Amniotic epithelial cell (primary cell): ENCODE measurements at regions not wholly inside any gene's neighbourhood (a gene's known extent, or its start where the extent isn't known, plus 50 kb on each side); places are given as distances from the start of the nearest gene placed in this dataset.
"Not testable (repeated sequence)": the region's sequence is repeated elsewhere in the genome, so short reads cannot be mapped to it uniquely, and the experiment has no call there.

Experiments
- DNase-seq: peaks from one replicate; pipeline ENCODE4 v3.0.0-alpha.2; 2010; ENCODE audit warnings: low read depth

DNA sequence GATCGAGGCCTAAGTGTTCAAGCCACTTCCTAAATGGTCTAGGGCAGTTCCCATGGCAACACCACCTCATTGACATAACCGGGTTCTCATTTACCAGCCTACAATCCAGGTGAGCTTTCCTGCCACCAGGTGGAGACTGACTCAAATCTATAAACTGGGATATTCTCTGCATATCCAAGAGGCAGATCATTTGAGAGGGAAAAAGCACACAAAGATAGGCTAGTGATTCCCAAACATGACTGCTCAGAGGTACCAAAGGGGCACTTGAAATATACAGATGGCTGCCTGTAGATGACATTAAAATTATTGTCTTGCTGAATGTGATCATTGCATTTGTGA is 141.3 kb upstream of the PROK2 start:
- peak; percentile 14 for DNase-seq

DNA sequence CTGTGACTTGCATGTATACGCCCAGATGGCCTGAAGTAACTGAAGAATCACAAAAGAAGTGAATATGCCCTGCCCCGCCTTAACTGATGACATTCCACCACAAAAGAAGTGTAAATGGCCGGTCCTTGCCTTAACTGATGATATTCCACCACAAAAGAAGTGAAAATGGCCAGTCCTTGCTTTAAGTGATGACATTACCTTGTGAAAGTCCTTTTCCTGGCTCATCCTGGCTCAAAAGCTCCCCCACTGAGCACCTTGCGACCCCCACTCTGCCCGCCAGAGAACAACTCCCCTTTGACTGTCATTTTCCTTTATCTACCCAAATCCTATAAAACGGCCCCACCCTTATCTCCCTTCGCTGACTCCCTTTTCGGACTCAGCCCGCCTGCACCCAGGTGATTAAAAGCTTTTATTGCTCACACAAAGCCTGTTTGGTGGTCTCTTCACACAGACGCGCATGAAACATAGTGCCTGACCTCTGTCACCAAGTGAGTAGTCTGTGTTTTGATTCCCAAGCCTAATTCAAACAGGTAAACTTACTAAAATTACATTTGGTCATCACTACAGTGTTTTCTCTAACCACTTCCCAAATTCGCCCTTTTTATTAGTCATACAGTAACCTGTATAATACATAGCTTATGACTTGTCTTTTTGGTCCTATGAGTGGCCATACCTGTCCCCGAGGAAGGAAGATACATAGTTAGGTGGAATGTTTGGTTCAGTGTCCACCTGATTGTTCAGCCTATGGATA is 140.7 kb upstream of the PROK2 start:
- DNase-seq: not testable (repeated sequence)

DNA sequence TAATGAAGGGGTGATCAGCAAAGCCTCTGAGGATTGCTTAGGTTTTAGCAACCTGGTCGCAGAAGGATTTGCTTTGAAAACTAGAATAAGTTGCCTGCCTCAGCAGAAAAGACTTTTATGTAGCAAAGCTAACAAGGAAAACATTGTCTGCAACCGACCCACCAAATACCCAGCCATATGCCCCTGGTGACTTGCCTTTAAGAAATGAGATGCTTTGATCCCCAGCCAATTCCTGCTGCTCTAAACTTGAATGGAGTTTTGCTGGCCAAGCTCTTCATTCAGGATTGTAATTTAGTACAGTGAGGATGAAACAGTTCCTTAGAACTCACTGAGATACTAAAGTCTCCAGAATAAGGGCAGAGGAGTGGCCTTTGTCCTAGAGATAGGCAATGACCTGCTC is 139.8 kb upstream of the PROK2 start:
- no peak for DNase-seq

DNA sequence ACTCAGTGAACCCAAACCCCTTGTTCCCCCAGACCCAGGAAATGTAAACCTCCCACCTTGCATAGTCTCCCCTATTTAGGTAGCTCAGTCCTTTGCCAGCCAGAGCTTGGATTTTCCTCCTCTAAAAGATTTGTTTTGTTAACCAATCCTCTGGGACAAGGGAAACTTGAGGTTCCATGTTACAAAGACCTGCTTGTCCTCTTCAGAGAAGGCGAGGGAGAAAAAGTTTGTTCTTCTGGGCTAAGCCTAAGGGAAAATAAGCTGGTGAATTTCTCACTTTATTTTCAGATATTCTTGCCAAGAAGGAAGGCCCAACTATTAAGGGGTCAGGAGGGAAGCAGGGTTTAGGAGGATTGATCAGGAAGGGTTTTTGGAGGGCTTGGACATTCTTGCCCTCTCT is 136.1 kb upstream of the PROK2 start:
- no peak for DNase-seq

DNA sequence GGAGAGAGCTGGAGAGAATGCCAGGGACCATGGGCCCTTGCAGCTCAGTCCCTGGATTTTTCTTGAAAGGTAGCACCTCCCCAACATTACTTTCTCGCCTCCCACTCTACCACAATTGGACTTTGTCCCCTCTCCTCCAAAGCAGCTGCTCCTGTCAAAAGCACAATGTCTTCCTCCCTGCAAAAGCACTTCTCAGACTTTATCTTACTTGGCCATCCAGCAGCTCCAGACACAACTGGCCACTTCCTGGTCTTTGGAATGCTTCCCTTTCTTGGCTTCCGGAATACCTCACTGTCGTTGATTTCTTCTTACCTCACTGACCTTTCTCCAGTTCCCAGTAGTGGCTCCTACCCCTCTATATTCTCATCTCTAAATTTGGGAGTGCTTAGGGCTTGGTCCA is 134.6 kb upstream of the PROK2 start:
- DNase-seq: no peak

DNA sequence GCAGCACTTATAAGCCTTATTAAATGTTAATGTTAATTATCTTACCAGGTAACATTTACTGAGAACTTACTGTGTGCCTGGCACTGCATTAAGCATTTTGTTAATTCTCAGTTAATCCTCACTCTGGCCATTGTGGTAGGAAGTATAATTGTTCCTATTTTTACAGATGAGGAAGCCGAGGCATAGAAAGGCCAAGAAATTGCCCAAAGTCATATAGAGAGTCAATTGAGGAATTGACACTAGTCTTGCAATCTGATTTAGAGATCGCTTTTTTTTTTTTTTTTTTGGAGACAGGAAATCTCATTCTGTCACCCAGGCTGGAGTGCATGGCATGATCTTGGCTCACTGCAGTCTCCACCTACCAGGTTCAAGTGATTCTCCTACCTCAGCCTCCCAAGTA is 132.6 kb upstream of the PROK2 start:
- no peak for DNase-seq

DNA sequence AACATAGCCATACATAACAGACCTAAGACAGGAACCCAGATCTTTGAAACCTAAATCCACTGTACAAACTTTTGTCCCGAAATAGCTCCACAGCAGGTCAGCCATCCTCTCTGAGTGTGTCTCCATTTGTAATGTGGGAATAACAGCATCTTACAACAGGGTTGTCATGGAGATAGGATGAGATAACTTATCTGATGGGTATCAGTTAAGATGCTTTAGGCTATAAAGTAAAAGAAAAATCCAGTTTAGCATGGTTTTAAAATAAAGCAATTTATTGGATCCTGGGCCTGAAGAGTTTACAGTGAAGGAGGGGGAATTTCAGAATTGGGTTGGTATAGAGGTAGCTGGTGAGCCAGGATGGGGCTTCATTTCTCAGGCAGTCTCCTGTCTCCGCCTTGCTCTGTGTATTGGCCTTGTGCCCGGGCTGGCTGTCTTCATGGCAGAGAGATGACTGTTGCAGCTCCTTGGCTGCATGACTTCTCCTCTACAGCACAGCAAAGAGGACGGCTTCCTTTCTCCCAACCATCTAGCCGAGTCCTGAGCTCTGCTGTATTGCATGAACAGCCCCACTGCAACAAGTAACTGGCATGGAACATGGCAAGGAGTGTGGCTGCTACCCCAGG is 131.9 kb upstream of the PROK2 start:
- peak; percentile 54 for DNase-seq

DNA sequence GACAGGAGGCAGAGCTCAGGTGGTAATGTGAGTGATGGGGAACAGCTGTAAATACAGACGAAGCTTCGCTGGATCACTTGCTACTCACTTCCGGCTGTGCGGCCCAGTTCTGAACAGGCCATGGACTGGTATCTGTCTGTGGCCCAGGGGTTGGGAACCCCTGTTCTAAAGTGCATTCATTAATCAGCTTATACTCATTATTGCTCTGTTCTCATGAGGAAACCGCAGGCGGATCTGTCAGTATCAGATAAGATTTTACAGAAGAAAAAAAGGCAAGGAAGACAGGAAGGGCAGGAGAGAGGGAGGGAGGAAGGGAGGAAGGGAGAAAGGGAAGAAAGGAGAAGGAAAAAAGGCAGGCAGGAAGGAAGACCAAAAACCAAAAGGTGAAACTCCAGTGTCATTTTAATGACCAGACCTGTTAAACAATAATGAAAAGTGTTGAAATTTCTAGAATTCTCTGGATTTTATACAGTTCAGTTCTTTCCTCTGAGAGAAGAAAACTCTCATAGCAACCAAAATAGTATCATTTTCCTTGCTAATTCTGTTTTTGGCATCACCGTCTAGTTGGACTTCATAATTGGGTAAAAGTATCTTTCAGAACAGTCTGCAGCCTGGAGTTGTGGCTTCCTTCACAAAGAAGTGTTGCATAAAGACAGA is 128.0 kb upstream of the PROK2 start:
- peak; percentile 14 for DNase-seq

DNA sequence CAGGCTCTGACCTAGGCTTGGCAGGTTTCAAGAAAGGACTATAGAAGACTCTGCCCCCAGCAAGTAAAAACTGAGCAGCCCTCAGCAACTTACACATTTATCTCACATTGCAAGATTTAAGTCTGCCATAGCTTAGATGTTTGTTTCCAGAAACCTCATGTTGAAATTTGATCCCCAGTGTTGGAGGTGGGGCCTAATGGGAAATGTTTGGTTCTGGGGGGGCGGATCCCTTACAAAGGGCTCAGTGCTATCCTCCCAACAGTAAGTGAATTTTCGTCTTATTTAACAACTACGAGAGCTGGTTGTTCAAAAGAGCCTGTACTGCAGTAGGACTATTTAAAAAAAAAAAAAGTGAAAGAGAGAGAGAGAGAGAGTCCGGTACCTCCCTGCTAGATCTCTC is 125.2 kb upstream of the PROK2 start:
- DNase-seq: no peak

DNA sequence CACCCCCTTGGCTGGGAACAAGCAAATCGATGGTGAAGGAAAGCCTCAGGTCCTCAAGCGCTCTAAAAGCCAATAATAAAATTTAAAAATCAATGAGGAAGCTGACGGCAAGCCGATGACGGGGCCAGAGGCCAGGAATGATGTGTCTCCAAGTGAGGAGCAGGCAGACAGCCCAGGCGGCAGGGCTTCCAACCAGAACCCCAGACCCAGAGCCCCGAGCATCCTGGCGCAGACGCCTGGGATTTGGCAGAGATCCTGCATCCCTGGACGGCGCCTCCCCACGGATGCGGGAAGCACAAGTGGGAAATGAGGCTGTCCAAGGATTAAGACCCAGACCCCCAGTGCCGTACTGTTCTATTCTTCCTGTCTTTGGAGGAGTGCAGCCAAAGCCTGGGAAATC is 123.0 kb upstream of the PROK2 start:
- DNase-seq: no peak

DNA sequence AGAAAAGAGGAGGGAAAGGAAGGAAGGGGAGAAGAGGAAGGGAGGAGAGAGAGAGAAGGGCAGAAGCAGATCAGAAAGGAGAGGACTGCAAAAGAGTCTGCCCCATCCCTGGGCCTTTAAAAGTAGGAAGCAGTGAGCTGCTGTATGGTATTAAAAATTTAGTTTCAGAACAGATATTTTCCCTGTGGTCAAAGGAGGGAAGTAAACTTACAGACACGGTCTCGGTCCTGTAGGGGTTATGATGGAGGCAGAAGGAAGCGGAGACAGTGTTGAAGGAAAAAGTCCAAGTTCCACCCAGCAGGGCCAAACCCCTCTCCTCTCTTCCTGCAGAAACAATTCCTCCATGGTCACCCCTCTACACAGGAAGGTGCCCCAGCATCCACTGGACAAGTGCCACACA is 122.0 kb upstream of the PROK2 start:
- no peak for DNase-seq

DNA sequence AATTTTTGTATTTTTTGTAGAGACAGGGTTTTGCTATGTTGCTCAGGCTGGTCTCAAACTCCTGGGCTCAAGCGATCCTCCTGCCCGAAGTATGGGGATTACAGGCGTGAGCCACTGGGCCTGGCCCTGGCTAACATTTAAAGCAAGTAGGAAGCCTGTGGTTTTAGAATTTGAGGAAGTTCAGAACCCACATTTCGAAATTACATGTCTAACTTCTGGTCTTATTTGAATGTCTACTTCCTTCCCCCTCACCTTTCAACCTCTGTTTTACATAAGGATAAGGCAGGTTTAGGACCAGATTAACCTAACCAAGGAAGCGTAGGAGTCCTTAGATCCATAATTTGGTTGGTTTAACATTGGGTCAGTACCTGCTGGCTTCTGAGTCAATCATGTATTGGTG is 120.5 kb upstream of the PROK2 start:
- DNase-seq: no peak

DNA sequence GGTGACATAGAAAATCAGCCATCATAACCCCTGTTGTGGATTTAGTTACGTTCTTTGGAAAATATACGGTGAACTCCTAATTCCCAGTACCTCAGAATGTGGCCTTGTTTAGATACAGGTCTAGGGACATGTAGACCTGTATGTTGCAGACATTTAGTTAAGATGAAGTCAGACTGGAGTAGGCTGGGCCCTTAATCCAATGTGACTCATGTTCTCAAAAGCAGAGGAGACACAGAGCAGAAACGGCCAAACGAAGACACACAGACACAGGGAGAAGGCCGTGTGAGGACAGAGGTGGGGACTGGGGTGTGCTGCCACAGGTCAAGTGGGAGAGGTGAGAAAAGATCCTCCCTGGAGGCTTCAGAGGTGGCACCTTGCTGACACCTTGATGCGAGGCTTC is 119.0 kb upstream of the PROK2 start:
- DNase-seq: peak; percentile 21

DNA sequence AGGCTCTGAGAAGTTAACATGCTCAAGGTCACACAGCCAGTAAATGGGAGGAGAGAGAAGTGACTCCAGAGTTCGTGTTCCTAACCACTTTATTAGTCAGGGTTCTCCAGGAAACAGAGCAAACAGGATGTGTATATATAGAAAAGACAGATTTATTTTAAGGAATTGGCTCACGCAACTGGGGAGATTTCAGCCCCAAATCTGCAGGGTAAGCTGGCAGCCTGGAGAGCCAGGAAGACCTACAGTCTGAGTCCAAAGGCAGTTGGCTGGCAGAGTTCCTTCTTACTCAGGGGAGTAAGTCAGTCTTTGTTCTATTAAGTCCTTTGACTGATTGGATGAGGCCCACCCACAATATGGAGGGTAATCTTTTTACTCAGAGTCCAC is 118.2 kb upstream of the PROK2 start:
- no peak for DNase-seq

DNA sequence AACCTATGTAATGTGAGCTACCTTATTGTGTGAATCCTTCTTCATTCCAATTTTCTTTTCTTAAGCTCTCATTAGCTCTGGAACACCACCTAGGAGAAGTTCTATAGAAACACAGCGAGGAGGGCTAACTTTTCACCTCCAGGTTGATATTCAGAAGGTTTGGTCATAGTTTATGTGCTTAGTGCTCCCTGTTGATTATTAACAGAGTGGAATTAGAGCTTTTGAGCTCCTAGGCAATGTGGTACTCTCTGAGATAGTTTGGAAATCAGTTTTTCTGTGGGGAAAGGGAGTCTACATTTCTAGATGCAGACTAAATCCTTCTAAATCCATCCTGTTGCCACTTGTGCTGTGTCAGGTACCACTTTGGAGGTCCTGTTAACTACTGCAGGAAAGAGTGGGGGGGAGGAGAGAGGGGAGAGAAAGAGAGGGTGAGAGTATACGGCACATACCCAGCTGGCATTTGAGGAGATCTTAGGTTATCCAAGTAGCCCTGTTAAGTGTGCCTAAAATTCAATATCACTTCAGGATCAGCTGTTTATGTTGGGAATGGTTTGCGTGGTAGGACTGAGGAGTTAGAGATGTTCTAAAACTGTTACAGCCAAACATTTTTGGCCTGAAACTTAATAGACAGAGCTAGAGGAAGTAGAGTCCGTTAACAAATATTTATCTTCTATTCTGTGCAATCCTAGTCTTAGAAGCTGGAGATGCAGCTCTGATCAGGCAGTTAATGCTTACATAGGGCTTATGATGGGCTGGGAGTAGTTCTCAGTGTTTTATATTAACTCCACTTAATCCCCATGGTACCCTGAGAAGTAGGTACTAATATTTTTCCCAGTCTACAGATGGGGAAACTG is 117.5 kb upstream of the PROK2 start:
- DNase-seq: no peak

DNA sequence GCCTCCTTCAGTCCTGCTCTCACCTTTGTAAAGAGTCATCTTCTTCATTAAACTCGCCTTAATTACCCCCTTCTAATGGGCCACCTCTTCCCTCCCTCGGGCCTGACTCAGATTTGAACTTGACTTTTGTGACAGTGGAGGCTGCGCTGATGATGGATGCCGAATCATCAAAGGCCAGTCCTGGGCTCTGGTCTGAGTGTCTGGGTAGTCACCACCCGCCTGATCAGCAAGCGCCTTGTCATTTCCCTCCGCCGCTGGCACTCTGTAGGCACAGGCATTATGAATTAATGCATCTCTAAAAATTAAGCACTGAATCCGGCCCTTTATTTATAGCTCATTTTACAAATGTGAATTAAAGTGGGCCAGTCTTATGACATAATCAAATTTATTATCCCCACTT is 116.7 kb upstream of the PROK2 start:
- DNase-seq: no peak

DNA sequence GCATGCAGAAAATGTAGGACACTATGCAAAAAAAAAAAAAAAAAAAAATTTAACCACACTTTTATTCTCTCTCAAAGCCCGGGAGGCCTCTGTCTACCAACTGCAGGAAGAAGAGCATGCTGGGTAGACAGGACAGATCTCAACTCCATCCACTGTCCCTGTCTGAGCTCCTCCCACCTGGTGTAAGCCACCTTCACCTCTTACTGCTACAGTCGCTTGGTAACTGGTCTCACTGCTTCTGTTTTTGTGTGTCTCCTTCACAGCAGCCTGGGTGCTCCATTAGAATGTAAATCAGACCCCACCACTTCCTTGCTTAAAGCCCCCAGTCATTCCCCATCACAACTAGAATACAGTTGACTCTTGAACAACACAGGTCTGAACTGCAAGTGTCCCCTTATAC is 115.1 kb upstream of the PROK2 start:
- no peak for DNase-seq

DNA sequence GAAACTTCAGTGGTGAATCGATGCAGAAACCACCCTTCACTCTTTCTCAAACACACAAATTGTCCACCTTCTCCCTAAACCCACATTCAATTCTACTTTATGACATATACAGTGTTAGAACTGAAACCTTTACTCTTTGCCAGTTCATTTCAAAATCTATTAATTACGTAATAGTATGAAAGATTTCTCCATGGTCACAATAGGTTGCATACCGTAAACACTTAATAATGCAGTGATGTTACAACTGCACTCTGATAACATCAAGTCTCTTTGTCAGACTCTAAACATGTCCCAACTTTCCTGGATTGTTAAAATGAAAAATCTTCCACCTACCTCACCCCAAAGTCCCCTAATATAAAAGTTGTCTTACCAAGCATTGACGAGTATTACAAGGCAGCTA is 111.8 kb upstream of the PROK2 start:
- DNase-seq: peak; percentile 40

DNA sequence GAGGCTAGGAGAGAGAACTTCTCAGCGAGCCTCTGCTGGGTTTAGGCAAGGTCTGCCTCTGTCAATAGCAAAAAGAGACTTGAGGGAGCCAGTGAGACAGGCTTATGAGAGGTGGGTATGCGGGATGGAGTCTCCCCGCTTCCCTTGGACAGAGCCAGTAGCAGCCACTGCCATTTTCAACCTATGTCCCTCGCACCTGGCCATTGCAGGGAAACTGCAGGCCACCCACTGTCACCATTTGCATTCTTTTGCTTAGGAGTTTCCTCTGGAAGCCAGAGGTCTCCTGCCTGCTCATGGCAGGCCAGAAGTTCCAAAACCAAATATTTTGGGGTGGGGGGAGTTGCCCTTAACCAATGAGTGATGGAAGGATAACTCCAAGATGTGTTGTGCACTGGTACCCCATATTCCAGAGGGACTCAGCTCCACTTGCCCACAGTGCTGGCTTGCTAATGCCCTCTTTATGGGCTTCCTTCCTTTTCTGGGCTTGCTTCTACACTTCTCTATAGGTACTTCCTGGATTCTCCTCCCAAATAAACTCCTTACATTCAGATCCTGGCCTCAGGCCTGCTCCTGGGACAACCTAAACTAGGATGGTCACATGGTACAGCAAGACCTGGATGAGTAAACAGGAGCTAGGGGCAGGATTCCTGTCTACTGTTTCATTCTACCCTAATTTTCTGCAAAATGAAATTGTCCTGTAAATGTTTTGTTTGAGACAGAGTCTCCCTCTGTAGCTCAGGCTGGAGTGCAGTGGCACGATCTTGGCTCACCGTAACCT is 108.9 kb upstream of the PROK2 start:
- DNase-seq: no peak

DNA sequence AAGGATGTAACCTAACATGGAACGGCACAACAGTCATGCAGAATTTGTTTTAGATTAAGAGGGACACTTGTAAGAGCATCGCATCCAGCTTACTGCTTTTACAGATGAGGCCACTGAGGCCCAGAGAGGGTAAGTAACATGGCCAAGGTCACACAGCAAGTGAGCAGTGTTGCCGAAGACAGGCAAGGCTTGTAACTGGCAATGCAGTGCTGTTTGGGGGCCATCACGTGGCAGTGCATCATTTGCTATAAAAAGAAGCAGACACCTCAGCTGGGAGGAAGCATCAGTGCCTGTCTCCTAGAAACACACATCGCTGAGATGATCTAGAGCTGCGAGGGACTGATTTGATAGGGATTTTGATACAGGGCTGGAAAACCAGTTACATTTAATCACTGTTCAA is 108.2 kb upstream of the PROK2 start:
- DNase-seq: no peak

DNA sequence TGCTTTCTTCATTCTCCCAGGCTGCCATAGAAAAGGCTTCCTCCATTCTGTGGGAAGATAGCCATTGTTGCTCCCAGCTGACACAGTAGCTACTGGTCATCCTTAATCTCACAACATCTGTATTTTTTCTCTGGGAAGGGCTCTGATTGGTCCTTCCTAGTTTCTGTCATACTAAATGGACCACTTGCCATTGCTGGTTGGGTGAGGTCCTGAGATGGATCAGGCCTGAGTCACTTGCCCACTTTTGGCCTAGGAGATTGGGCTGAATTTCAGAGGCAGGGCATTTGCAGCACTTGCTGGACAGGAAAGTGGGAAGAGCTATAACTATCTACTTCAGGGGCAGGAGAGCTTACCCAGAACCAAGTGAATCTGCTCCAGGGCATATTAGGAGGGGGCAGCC is 106.5 kb upstream of the PROK2 start:
- DNase-seq: no peak

DNA sequence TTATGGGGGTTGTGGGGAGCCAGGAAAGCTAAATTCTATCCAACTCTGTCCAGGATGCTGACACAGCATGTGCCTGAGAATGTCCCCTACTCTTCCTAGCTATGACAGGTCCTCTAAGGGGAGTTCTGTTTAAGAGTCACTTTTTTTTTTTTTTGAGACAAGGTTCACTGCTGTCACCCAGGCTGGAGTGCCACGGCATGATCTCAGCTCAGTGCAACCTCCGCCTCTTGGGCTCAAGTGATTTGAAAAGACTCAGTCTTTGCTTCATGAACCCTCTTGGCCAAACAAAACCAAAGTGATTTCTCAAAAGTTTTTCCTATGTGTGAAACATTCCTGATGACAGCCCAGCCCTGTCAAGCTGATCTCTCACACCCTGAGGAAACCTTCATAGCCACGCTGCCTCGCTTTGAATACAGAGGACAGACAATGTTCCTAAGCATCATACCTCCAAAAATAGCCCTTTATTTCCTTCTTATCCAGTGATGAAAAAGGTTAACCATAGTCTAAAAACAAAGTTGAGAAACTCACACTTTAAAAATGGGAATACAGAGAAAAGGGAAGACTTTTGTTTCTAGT is 105.5 kb upstream of the PROK2 start:
- no peak for DNase-seq
